OCI-LY1 (cell line): ENCODE measurements at regions not wholly inside any gene's neighbourhood (a gene's known extent, or its start where the extent isn't known, plus 50 kb on each side); places are given as distances from the start of the nearest gene placed in this dataset.

Experiments
- EZH2 ChIP-seq: fragments of 200-600 bp; sonication (generic), shearing (Covaris generic); IDR thresholded peaks from 2 replicates; pipeline ENCODE4 v1.8.0; 2017; ENCODE audit warnings: borderline replicate concordance, mixed run types, mild to moderate bottlenecking, antibody characterized with exemption, low read length, moderate library complexity, mixed read lengths
- TF ChIP-seq, protein P1 (sequence below): fragments of 200-600 bp; sonication (generic), shearing (Covaris generic); IDR thresholded peaks from 2 replicates; pipeline ENCODE4 v1.5.1; 2017; ENCODE audit warnings: mild to moderate bottlenecking, antibody characterized with exemption, low read length, moderate library complexity, mixed read lengths

DNA sequence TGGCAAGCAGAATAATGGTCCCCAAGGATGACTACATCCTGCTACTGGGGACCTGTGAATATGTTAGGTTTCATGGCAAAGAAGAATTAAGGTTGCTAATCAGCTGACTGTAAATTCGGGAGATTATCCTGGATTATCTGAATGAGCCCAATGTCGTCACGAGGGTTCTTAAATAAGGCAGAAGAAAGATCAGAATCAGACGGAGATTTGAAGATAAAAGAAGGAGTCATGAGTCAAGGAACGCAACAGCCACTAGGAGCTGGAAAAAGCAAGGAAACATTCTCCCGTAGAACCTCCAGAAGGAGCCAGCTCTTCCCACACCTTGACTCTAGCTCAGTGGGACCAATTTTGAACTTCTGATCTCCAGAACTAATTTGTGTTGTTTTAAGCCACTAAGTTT lies 82.9 kb upstream of the APBB1IP start:
- no peak for TF ChIP-seq EZH2
- TF ChIP-seq, protein P1, sequence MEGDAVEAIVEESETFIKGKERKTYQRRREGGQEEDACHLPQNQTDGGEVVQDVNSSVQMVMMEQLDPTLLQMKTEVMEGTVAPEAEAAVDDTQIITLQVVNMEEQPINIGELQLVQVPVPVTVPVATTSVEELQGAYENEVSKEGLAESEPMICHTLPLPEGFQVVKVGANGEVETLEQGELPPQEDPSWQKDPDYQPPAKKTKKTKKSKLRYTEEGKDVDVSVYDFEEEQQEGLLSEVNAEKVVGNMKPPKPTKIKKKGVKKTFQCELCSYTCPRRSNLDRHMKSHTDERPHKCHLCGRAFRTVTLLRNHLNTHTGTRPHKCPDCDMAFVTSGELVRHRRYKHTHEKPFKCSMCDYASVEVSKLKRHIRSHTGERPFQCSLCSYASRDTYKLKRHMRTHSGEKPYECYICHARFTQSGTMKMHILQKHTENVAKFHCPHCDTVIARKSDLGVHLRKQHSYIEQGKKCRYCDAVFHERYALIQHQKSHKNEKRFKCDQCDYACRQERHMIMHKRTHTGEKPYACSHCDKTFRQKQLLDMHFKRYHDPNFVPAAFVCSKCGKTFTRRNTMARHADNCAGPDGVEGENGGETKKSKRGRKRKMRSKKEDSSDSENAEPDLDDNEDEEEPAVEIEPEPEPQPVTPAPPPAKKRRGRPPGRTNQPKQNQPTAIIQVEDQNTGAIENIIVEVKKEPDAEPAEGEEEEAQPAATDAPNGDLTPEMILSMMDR, result no peak
